IPS-20b (cell line): ENCODE measurements at regions not wholly inside any gene's neighbourhood (a gene's known extent, or its start where the extent isn't known, plus 50 kb on each side); places are given as distances from the start of the nearest gene placed in this dataset.

Source experiments
- H3K27ac ChIP-seq: one replicate; pipeline ENCODE4 v1.5.1; 2013; ENCODE audit warnings: low read length
- H3K27me3 ChIP-seq: 2 replicates; pipeline ENCODE4 v1.6.1; 2013; ENCODE audit warnings: mild to moderate bottlenecking, low read length, inconsistent platforms; ENCODE audit not compliant: insufficient read depth
- H3K36me3 ChIP-seq: 2 replicates; pipeline ENCODE4 v1.6.1; 2013; ENCODE audit warnings: low read depth, mild to moderate bottlenecking, inconsistent platforms, low read length, moderate library complexity; ENCODE audit not compliant: insufficient read depth
- H3K4me1 ChIP-seq: 2 replicates; pipeline ENCODE4 v1.6.1; 2013; ENCODE audit warnings: mild to moderate bottlenecking, control low read depth, inconsistent platforms, low read length, moderate library complexity; ENCODE audit not compliant: insufficient read depth
- H3K4me3 ChIP-seq: 2 replicates; pipeline ENCODE4 v1.5.1; 2013; ENCODE audit warnings: mild to moderate bottlenecking, low read length, inconsistent platforms
- H3K9ac ChIP-seq: 2 replicates; pipeline ENCODE4 v1.6.1; 2013; ENCODE audit warnings: low read depth, mild to moderate bottlenecking, inconsistent platforms, low read length, moderate library complexity
- H3K9me3 ChIP-seq: 2 replicates; pipeline ENCODE4 v1.6.1; 2013; ENCODE audit warnings: mild to moderate bottlenecking, low read depth, low read length, inconsistent platforms; ENCODE audit not compliant: insufficient read depth

DNA sequence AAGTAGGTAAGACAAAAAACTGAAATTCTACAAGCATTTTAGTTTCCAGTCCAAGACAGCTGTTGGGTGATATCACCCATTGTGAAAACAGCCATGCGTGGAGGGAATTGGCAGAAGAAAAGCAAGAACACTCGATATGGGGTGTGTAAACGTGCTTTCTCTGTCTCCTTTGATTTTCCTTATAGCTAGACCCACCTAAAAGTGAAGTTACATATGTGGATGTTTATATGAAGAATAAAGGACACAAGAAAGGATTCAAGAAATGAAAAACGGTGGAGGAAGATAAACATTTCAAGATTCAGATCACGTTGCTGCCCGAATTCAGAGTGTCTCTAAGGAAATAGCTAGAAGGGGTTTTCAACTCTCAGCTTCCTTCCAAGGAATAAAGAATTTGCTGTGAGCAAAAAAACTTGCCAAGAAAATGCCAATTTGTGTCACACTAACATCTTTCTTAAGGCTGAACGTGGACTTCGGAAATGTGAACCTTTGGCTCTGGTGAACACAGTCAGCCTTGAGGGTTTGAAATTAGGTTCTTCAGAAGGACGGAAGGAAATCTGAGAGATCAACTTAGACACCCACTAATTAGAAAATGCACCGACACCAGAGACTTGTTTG is 269.0 kb upstream of the ADAMTS9 start:
- Histone ChIP-seq H3K4me3 (no peak overlapping the region), H3K27me3 (no peaks in the 10 kb centered on the region), H3K36me3 (no peaks in the 10 kb centered on the region), H3K4me1 (no peaks in the 10 kb centered on the region), H3K9ac (no peak overlapping the region), H3K27ac (no peak overlapping the region), H3K9me3 (no peaks in the 10 kb centered on the region)

- Histone ChIP-seq H3K9ac (no peak overlapping the region), H3K4me3 (no peak overlapping the region), H3K4me1 (no peaks in the 10 kb centered on the region), H3K27ac (no peak overlapping the region), H3K9me3 (no peaks in the 10 kb centered on the region), H3K36me3 (no peaks in the 10 kb centered on the region), H3K27me3 (no peaks in the 10 kb centered on the region)
These were observed 267.3 kb upstream of the ADAMTS9 start for GRCh38 chr3:64954995-64955636.

DNA sequence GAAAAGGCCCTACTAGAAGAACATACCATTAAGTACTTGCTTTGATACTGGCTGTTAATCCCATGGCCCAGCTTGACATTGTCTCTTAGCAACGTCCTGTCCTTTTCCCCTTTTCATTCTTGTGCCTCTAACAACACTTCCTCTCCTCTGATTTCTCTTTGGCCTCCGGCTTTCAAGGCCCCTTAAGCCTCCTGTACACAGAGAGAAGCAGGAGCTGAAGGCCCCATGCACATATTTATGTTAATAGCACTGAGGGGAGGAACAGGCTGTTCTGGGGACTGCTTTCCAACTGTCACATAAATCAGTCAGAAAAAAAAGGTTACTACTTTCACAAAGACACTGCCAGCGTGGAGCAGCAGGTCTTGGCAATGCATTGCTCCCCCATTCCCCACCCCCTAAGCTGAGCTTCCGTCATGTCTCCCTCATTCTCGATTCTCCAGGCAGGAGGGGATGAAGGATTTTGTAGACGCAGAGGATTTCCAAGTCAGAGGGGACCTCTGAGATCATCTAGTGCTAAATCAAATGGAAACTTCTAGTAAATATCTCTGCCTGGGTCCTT is 257.4 kb upstream of the ADAMTS9 start:
- Histone ChIP-seq H3K27me3 (no peaks in the 10 kb centered on the region), H3K36me3 (no peaks in the 10 kb centered on the region), H3K9me3 (no peaks in the 10 kb centered on the region), H3K4me1 (peaks cover 16% of the 10 kb centered on the region), H3K9ac (peak overlapping the region; percentile 44; the same call in 1 of the 2 replicates), H3K4me3 (peak overlapping the region; percentile 51), H3K27ac (peak overlapping the region; percentile 46)

DNA sequence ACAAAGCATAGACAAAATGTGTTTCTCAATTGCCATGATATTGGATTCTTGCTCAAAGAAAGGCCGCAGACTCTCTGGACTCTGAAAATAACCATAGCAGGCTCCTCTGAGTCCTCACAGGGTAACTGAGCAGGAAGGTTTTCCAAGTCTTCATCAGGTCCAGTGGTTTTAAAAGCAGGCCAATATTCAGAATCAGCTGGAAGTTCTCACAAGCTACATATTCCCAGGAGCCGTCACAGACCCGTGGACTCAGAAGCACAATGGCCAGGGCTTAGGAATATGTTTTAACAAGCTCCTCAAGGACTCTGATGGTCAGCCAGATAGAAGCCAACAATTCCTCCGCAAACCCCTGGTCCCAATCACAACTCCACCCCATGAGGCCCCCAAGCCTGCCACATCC is 256.1 kb upstream of the ADAMTS9 start:
- H3K4me1 ChIP-seq, result peaks cover 16% of the 10 kb centered on the region
- H3K27ac ChIP-seq, result no peak overlapping the region
- H3K9ac ChIP-seq, result no peak overlapping the region

DNA sequence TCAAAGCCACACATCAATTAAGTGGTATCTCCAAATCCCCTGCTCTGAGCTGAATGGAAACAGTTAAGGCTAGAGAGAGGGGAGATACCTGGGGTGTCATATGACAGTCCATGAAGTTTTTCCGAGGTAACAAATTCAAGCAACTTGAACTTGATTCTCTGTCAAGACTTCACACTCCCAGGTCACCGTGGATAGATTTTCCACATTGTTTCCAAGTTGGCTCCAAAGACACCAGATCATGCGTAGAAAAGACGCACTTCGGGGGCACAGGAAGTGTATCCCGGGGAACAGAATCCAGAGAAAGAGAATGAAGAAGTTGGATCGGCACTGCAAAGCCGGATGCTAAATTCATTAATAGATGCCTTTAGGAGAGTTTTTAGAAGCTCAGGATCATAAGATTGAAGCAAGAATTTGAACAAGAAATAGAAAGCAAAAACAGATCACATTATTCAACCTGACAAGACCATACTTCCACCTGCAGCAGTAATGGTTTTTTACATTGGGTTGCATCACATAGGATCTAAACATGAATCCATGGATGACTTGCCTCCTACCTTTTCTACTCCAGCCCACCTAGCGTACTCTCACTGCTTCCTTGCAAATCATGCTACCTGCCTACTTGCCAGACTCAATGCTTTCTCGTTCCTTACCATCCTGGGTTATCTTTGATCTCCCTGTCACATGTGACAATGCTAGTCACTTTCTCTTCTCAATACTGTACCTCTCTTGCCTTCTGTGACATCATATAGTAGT is 253.0 kb upstream of the ADAMTS9 start:
- H3K27me3 ChIP-seq, result no peaks in the 10 kb centered on the region
- no peak overlapping the region for H3K9ac ChIP-seq
- no peak overlapping the region for H3K27ac ChIP-seq
- H3K4me3 ChIP-seq, result no peak overlapping the region
- peaks cover 15% of the 10 kb centered on the region for H3K4me1 ChIP-seq
- no peaks in the 10 kb centered on the region for H3K36me3 ChIP-seq
- no peaks in the 10 kb centered on the region for H3K9me3 ChIP-seq

More for the DNA sequence above, 256.1 kb upstream of the ADAMTS9 start:
- H3K9me3 ChIP-seq, result no peaks in the 10 kb centered on the region
- no peaks in the 10 kb centered on the region for H3K36me3 ChIP-seq
- no peak overlapping the region for H3K4me3 ChIP-seq
- H3K27me3 ChIP-seq, result no peaks in the 10 kb centered on the region

GRCh38 chr3:64939747-64940450 is 252.1 kb upstream of the ADAMTS9 start:
- H3K9me3 ChIP-seq, result no peaks in the 10 kb centered on the region
- H3K4me3 ChIP-seq, result no peak overlapping the region
- no peaks in the 10 kb centered on the region for H3K27me3 ChIP-seq
- no peak overlapping the region for H3K27ac ChIP-seq
- no peak overlapping the region for H3K9ac ChIP-seq
- no peaks in the 10 kb centered on the region for H3K36me3 ChIP-seq
- H3K4me1 ChIP-seq, result peaks cover 7% of the 10 kb centered on the region

- Histone ChIP-seq H3K9ac (no peak overlapping the region), H3K4me3 (no peak overlapping the region), H3K27ac (no peak overlapping the region), H3K4me1 (peaks cover under 1% of the 10 kb centered on the region; the same call in 1 of the 2 replicates), H3K27me3 (no peaks in the 10 kb centered on the region), H3K36me3 (no peaks in the 10 kb centered on the region), H3K9me3 (no peaks in the 10 kb centered on the region)
These were observed 251.5 kb upstream of the ADAMTS9 start for GRCh38 chr3:64939309-64939708.

GRCh38 chr3:64936556-64936955 is 248.8 kb upstream of the ADAMTS9 start:
- Histone ChIP-seq H3K27me3 (no peaks in the 10 kb centered on the region), H3K4me3 (no peak overlapping the region), H3K9me3 (peaks cover 9% of the 10 kb centered on the region), H3K4me1 (no peaks in the 10 kb centered on the region), H3K36me3 (no peaks in the 10 kb centered on the region), H3K27ac (no peak overlapping the region), H3K9ac (no peak overlapping the region)

GRCh38 chr3:64935971-64936370 is 248.2 kb upstream of the ADAMTS9 start:
- H3K27me3 ChIP-seq, result no peaks in the 10 kb centered on the region
- no peak overlapping the region for H3K27ac ChIP-seq
- no peak overlapping the region for H3K4me3 ChIP-seq

DNA sequence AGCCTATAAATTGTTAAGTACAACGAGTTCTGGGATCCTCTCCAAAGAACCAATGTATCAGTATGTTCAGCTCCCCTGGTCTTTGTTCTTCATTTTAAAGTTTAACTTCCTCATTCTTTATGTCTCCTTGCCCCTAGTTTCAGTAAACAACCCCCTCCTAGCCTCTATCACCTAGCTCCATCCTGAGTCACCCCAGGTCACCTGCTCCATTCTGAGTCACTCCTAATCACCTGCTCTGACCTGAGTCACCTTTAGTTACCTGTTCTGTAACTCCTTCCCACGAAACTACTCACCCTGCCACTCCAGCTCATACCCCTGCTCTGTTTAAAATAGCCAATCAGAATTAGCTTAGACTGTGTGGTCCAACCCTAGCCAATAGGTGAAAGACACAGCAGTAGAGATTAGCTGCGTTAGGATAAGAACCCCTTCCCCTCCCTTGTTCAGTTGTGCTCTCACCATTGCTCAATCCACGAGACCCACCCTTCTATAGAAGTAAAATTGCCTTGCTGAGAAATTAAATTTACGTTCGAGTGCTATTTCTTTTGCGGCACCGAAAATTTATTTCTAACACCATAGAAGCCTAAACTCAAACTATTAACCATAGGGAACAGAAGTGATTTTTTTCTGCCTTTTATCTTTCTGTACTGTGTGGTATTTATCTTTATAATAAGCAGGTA is 245.0 kb upstream of the ADAMTS9 start:
- Histone ChIP-seq H3K27ac (no peak overlapping the region), H3K9ac (no peak overlapping the region), H3K9me3 (peaks cover 9% of the 10 kb centered on the region), H3K27me3 (no peaks in the 10 kb centered on the region), H3K4me1 (no peaks in the 10 kb centered on the region), H3K36me3 (no peaks in the 10 kb centered on the region), H3K4me3 (no peak overlapping the region)

More at GRCh38 chr3:64935971-64936370, 248.2 kb upstream of the ADAMTS9 start:
- H3K9ac ChIP-seq, result no peak overlapping the region
- peaks cover 9% of the 10 kb centered on the region for H3K9me3 ChIP-seq
- no peaks in the 10 kb centered on the region for H3K36me3 ChIP-seq
- no peaks in the 10 kb centered on the region for H3K4me1 ChIP-seq

- H3K9me3 ChIP-seq, result peaks cover 9% of the 10 kb centered on the region
- no peaks in the 10 kb centered on the region for H3K36me3 ChIP-seq
- H3K9ac ChIP-seq, result no peak overlapping the region
- H3K4me1 ChIP-seq, result no peaks in the 10 kb centered on the region
- H3K4me3 ChIP-seq, result no peak overlapping the region
- no peak overlapping the region for H3K27ac ChIP-seq
- no peaks in the 10 kb centered on the region for H3K27me3 ChIP-seq
These were observed 244.3 kb upstream of the ADAMTS9 start for GRCh38 chr3:64932016-64932518.
